Iris pigment epithelial cell (primary cell): ENCODE measurements at regions not wholly inside any gene's neighbourhood (a gene's known extent, or its start where the extent isn't known, plus 50 kb on each side); places are given as distances from the start of the nearest gene placed in this dataset.
"Not testable (repeated sequence)": the region's sequence is repeated elsewhere in the genome, so short reads cannot be mapped to it uniquely, and the experiment has no call there.

ENCODE experiments used
- DNase-seq: peaks from one replicate; pipeline ENCODE4 v3.0.0-alpha.2; 2011; ENCODE audit warnings: low read depth

GRCh38 chr1:120357046-120357445, 57.8 kb upstream of the NBPF8 start:
- peak; percentile 49 for DNase-seq

GRCh38 chr1:120356170-120356569, 58.7 kb upstream of the NBPF8 start:
- DNase-seq: peak; percentile 1

GRCh38 chr1:120354618-120355184, 60.1 kb upstream of the NBPF8 start:
- DNase-seq: peak; percentile 70

- peak; percentile 0 for DNase-seq
Measured at GRCh38 chr1:120342231-120343073, 72.4 kb upstream of the NBPF8 start.

GRCh38 chr1:120341756-120342155, 73.1 kb upstream of the NBPF8 start:
- DNase-seq: peak; percentile 11

- peak; percentile 0 for DNase-seq
Measured at GRCh38 chr1:120340838-120341751, 73.7 kb upstream of the NBPF8 start.

- not testable (repeated sequence) for DNase-seq
Measured at GRCh38 chr1:120315738-120316137, 99.1 kb upstream of the NBPF8 start.

GRCh38 chr1:120311930-120312329, 102.9 kb upstream of the NBPF8 start:
- not testable (repeated sequence) for DNase-seq

- not testable (repeated sequence) for DNase-seq
Measured at GRCh38 chr1:120308940-120309578, 105.8 kb upstream of the NBPF8 start.

GRCh38 chr1:120305046-120305445, 109.8 kb upstream of the NBPF8 start:
- DNase-seq: not testable (repeated sequence)

- not testable (repeated sequence) for DNase-seq
Measured at GRCh38 chr1:120304341-120304740, 110.5 kb upstream of the NBPF8 start.

- not testable (repeated sequence) for DNase-seq
Measured at GRCh38 chr1:120299433-120300057, 115.3 kb upstream of the NBPF8 start.

- DNase-seq: not testable (repeated sequence)
Measured at GRCh38 chr1:120298487-120298886, 116.3 kb upstream of the NBPF8 start.

GRCh38 chr1:120297345-120297953, 117.4 kb upstream of the NBPF8 start:
- DNase-seq: not testable (repeated sequence)

- DNase-seq: not testable (repeated sequence)
Measured at GRCh38 chr1:120290105-120290504, 113.8 kb upstream of the SEC22B start.

GRCh38 chr1:120289601-120290074, 113.3 kb upstream of the SEC22B start:
- DNase-seq: not testable (repeated sequence)

GRCh38 chr1:120288814-120289600, 112.7 kb upstream of the SEC22B start:
- not testable (repeated sequence) for DNase-seq

GRCh38 chr1:120288167-120288566, 111.8 kb upstream of the SEC22B start:
- DNase-seq: not testable (repeated sequence)

- DNase-seq: not testable (repeated sequence)
Measured at GRCh38 chr1:120282744-120283464, 106.6 kb upstream of the SEC22B start.
